Muscle layer of duodenum (tissue), 2 donors: ENCODE measurements at regions not wholly inside any gene's neighbourhood (a gene's known extent, or its start where the extent isn't known, plus 50 kb on each side); places are given as distances from the start of the nearest gene placed in this dataset.

Experiments
- H3K27ac ChIP-seq: one replicate; pipeline ENCODE4 v1.7.0; 2013; ENCODE audit warnings: mild to moderate bottlenecking, low read length
- H3K27me3 ChIP-seq: one replicate; pipeline ENCODE4 v1.7.0; 2013; ENCODE audit warnings: low read depth, mild to moderate bottlenecking, control low read depth, low read length
- H3K36me3 ChIP-seq, 2 donors: one replicate each; pipeline ENCODE4 v1.7.0; 2013; ENCODE audit warnings: low read length in 2 of 2, control low read depth in 1 of 2, mild to moderate bottlenecking in 1 of 2; ENCODE audit not compliant: insufficient read depth in 2 of 2, control insufficient read depth in 1 of 2
- H3K4me1 ChIP-seq, 2 donors: one replicate each; pipeline ENCODE4 v1.7.0; 2013; ENCODE audit warnings: low read length in 2 of 2, mild to moderate bottlenecking in 2 of 2, control low read depth in 1 of 2, moderate library complexity in 1 of 2; ENCODE audit not compliant: insufficient read depth in 2 of 2, control insufficient read depth in 1 of 2
- H3K4me3 ChIP-seq, 2 donors: one replicate each; pipeline ENCODE4 v1.7.0; 2013; ENCODE audit warnings: low read length in 2 of 2, low read depth in 1 of 2, mild to moderate bottlenecking in 1 of 2
- H3K9me3 ChIP-seq, 2 donors: one replicate each; pipeline ENCODE4 v1.7.0; 2013; ENCODE audit warnings: low read length in 2 of 2, control low read depth in 1 of 2, mild to moderate bottlenecking in 1 of 2; ENCODE audit not compliant: control insufficient read depth in 1 of 2
- donor health status: healthy.

DNA sequence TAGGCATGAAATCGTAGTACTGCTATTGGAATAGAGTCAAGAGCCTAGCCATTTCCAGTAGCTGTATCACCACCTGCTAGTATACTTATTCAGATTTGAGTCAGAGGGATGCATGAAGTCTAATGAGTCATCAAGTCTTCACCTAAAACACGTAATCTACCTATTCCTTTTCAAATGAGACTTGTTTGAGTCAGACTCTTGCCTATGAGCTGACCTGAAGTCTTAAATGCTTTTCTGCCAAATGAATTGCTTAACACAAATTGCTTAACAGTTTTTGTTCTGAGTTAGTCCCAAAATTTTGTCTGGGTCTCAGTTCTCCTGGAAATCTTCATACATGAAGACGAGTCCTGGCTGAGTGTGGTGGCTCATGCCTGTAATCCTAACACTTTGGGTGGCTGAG, 165.2 kb downstream of the GNAT3 start:
- no peaks in the 10 kb centered on the region for H3K4me1 ChIP-seq

DNA sequence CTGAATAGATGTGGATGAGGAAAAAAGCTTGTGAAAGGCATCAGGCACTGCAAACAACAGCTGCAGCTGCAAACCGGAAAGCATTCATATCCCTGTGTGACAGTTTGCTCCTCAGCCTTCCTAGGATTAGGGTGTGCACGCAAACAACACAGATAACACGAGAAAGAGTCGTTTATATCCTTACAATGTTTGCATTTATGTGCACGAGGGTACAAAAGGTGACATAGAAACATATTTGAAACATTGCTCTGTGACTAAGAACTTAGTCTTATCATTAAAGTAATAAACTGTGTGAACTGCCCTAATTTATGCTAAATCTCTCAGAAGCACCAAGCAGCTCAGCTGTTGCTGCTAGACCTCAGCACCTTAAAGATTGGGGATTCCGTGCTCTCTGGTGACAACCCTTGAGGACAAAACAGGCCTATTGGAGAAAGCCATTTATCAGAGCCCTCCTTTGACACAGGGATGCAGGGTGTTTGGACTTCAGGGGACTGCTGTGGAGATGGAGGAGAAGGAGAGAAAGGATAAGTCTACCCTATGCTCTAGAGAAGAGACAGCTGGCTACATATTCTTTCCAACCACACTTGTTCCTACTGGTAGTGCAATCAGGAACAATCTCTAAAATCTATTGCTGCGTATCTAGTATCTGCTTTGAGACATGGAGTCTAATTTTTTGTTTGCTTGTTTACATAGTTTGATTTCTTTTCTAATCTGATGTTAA, 176.2 kb downstream of the GNAT3 start:
- peak overlapping the region in 1 of 2 donors; percentile 17 for H3K4me3 ChIP-seq
- no peaks in the 10 kb centered on the region for H3K36me3 ChIP-seq
- H3K27ac ChIP-seq, result no peak overlapping the region
- H3K9me3 ChIP-seq, result no peaks in the 10 kb centered on the region
- no peaks in the 10 kb centered on the region for H3K27me3 ChIP-seq
- H3K4me1 ChIP-seq, result peaks cover 6 to 10% of the 10 kb centered on the region in 2 donors

More for the DNA sequence above, 165.2 kb downstream of the GNAT3 start:
- Histone ChIP-seq H3K27ac (no peak overlapping the region), H3K36me3 (no peaks in the 10 kb centered on the region), H3K9me3 (no peaks in the 10 kb centered on the region), H3K4me3 (no peak overlapping the region), H3K27me3 (no peaks in the 10 kb centered on the region)

DNA sequence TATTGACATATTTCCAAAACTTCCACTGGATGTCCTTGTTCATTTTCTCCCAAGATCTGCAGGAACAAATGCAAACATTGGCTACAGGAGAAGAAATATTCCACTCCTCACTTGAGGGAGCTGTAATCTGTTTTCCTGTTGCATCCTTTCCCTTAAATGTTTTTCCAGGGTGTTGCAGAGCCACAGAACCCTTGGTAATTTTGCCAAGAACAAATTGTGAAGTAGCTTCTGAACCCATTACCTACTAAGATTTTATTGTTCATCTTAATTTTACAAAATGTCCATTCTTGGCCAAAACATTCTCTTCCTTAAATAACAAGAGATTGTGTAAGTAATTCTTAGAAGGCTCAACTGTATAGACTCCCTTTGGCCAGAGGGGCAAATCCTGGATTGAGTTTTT, 177.0 kb downstream of the GNAT3 start:
- H3K4me3 ChIP-seq, result no peak overlapping the region
- no peak overlapping the region for H3K27ac ChIP-seq
- no peaks in the 10 kb centered on the region for H3K9me3 ChIP-seq

DNA sequence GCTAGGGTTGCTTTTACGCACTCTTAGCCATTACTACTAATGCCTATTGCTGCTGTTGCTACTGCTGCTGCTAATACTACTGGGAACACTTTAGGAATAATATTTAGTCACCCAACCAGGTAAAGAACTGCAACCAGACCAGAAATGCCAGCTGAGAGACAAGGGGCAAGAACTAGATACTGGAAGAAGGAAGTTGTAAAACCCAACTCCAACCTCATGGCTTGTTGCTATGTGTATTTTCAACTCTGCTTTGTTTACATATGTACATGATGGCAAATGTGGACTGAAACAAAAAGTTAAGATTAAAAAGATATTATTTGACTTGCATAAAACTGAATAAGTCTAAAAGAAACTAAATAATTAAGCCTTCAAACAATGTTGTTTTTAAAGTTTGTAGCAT, 177.7 kb downstream of the GNAT3 start:
- Histone ChIP-seq H3K27ac (no peak overlapping the region), H3K4me3 (no peak overlapping the region)

More for the DNA sequence above, 177.0 kb downstream of the GNAT3 start:
- Histone ChIP-seq H3K36me3 (no peaks in the 10 kb centered on the region), H3K4me1 (peaks cover 6 to 10% of the 10 kb centered on the region in 2 donors), H3K27me3 (no peaks in the 10 kb centered on the region)

DNA sequence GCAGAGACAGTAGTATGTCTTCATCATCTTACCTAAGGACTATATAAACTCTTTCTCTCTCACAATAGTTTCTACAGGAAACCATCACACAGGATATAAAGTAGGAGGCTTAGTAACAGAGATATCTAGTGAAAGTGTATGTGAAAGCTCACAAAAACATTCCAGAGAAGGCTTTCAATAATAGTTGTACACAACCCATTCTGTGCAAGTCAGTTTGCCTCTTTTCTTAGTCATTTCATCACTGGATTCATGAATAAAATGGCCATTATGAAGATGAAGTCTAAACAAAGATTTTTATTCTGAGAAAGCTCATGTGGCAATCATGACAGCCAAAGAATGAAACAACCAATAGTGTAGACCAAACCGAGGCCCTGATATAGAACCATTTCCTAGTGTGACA, 178.8 kb downstream of the GNAT3 start:
- H3K4me1 ChIP-seq, result peaks cover 6 to 10% of the 10 kb centered on the region in 2 donors
- H3K36me3 ChIP-seq, result no peaks in the 10 kb centered on the region
- no peaks in the 10 kb centered on the region for H3K27me3 ChIP-seq
- H3K27ac ChIP-seq, result no peak overlapping the region
- no peak overlapping the region for H3K4me3 ChIP-seq
- no peaks in the 10 kb centered on the region for H3K9me3 ChIP-seq

More for the DNA sequence above, 177.7 kb downstream of the GNAT3 start:
- Histone ChIP-seq H3K36me3 (no peaks in the 10 kb centered on the region), H3K9me3 (no peaks in the 10 kb centered on the region), H3K27me3 (no peaks in the 10 kb centered on the region), H3K4me1 (peaks cover 6 to 10% of the 10 kb centered on the region in 2 donors)

DNA sequence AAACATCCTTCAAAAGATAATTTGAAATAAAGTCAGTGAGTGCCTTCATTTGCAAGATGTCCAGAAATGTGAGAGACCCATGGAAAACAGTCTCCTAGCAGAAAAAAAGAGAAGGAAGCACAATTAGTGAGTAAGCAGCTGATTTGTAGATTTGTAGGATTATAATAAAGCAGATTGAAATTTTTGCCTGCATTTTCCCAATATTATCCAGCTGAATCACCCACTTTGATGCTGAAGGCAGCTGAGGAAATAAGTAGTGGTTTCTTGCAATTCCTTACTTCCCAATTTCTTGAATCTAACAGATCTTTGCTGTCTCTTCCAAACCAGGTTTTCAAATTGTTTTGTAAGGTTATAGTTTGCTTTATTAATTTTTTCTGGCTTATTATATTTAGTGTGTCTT, 181.4 kb downstream of the GNAT3 start:
- H3K4me3 ChIP-seq, result no peak overlapping the region
- H3K9me3 ChIP-seq, result no peaks in the 10 kb centered on the region
- no peaks in the 10 kb centered on the region for H3K36me3 ChIP-seq

DNA sequence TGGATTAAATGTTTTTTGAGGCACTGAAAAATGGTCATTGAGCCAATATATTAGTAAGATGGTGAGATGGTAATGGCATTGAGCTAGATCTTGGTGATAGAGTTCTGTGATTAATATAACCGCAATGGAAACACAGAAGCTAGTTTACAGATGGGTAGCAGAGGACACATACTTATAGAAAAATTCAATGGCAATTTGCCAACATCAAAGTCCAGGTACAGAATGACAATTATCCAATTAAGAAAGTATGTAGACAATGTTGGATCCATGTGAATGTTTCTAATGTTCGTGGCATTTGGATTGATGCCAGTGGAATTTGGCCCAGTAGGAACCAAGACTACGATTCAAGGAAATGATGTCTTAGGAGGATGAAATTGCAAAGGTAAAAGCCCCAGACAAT, 187.8 kb downstream of the GNAT3 start:
- no peaks in the 10 kb centered on the region for H3K4me1 ChIP-seq
- H3K27ac ChIP-seq, result no peak overlapping the region
- H3K9me3 ChIP-seq, result no peaks in the 10 kb centered on the region
- H3K4me3 ChIP-seq, result no peak overlapping the region
- no peaks in the 10 kb centered on the region for H3K27me3 ChIP-seq
- no peaks in the 10 kb centered on the region for H3K36me3 ChIP-seq

More for the DNA sequence above, 181.4 kb downstream of the GNAT3 start:
- Histone ChIP-seq H3K27me3 (no peaks in the 10 kb centered on the region), H3K27ac (no peak overlapping the region), H3K4me1 (peaks cover 3 to 10% of the 10 kb centered on the region in 2 donors)

DNA sequence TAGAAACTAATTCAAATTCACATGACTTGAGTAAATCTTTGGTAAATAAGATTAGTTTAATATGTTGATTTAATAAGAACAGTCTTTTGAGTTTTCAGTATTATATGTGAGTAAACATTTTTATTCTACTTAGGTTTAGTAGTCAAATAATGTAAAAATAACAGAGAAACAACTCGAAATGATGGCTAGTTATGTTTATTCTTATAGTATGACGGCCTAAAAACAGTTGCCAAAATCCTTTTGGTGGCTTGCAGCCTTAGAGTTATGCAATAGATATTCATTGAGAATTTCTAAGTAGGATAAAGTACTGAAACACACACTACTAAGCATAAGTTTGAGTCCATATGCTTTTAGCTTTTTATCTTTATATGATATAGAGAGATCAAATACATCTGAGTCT, 184.8 kb downstream of the GNAI1 start:
- Histone ChIP-seq H3K9me3 (no peaks in the 10 kb centered on the region), H3K27me3 (no peaks in the 10 kb centered on the region), H3K4me3 (no peak overlapping the region), H3K4me1 (no peaks in the 10 kb centered on the region), H3K36me3 (no peaks in the 10 kb centered on the region), H3K27ac (no peak overlapping the region)

DNA sequence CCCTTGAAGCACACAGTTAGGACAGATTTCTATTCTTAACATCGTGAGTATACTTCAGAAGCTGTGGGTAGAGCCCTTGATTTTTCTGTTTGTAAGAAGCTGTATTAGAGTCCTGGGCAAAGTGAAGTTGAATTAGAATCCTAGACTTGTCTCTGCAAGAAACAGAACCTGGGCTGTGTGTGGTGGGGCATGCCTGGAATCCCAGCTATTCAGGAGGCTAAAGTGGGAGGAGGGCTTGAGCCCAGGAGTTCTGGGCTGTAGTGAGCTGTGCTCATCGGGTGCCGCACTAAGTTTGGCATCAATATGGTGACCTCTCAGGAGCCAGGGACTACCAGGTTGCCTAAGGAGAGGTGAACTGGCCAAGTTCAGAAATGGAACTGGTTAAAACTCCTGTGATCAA, 183.4 kb downstream of the GNAI1 start:
- H3K27me3 ChIP-seq, result no peaks in the 10 kb centered on the region
- no peak overlapping the region for H3K4me3 ChIP-seq
- no peaks in the 10 kb centered on the region for H3K36me3 ChIP-seq
- no peaks in the 10 kb centered on the region for H3K9me3 ChIP-seq
- H3K27ac ChIP-seq, result no peak overlapping the region
- H3K4me1 ChIP-seq, result no peaks in the 10 kb centered on the region

DNA sequence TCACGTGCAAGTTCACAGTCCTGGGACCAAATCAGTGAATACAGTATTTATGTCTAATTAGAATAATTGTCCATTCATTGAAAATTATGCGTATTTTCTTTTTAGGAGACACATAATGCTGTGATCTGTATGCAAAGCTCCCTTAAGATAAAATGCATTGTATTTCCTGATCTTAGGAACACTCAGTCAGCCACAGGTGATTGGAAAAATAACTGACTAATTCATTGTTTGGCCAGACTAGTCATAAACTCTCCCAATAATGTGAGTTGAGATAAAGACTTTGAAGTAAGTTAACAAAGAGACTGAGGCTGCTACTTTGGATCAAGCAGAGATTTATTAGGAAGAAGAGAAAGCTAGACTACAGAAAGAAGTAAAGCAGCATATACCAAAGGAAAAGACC, 182.2 kb downstream of the GNAI1 start:
- Histone ChIP-seq H3K36me3 (no peaks in the 10 kb centered on the region), H3K27me3 (no peaks in the 10 kb centered on the region), H3K27ac (no peak overlapping the region)

DNA sequence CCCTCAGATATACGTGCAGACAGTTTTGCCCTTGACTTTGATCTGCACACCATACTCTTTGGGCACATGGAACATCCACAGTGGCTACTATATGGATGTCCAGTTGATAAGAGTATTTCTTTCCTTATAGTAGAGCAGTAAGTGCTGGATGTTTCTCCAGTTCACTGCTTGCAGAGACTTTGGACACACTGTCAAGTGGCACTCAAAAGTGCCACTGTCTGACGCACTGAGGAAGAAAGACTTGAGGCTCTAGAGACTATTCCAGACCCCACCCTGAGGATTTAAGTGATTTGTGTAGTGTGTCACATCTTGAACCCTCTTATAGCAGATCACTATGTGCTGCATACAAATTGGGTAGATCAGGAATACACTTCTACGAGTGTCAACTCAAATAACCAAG, 179.1 kb downstream of the GNAI1 start:
- no peaks in the 10 kb centered on the region for H3K4me1 ChIP-seq
- no peaks in the 10 kb centered on the region for H3K9me3 ChIP-seq
- H3K36me3 ChIP-seq, result no peaks in the 10 kb centered on the region
- H3K27me3 ChIP-seq, result no peaks in the 10 kb centered on the region
- H3K27ac ChIP-seq, result no peak overlapping the region
- no peak overlapping the region for H3K4me3 ChIP-seq

More for the DNA sequence above, 182.2 kb downstream of the GNAI1 start:
- Histone ChIP-seq H3K9me3 (no peaks in the 10 kb centered on the region), H3K4me1 (no peaks in the 10 kb centered on the region), H3K4me3 (no peak overlapping the region)

DNA sequence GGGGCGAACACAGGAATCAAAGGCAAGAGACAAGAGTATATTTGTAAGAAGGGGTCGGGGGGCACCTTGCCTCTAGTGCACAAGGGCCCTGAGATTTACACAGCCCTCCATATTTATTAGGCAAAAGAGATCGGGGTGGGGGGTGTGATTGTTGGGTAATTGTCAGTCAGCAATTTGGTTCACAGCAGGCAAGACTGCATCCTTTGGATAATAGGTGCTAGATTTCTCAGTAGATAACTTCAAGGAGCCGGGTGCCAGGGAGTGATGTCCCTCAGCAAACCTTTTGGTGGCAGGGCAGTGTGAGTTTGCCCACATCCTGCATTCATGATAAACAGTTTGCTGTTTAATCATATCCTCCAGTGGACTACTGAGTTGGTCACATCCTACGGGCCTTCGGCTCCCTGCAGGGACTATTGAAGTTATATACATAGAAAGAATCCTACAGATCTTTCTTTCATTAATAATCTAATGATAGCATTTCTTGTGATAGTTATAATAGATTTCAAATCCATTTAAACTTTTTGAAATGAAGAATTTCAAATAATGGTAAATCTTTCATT, 178.5 kb downstream of the GNAI1 start:
- H3K27ac ChIP-seq, result no peak overlapping the region
- H3K27me3 ChIP-seq, result no peaks in the 10 kb centered on the region
- no peak overlapping the region for H3K4me3 ChIP-seq
- no peaks in the 10 kb centered on the region for H3K36me3 ChIP-seq
- H3K9me3 ChIP-seq, result no peaks in the 10 kb centered on the region
- no peaks in the 10 kb centered on the region for H3K4me1 ChIP-seq
